GM23338 (cell line): ENCODE measurements at regions not wholly inside any gene's neighbourhood (a gene's known extent, or its start where the extent isn't known, plus 50 kb on each side); places are given as distances from the start of the nearest gene placed in this dataset.

ENCODE experiments used
- EZH2 ChIP-seq: fragments of 200-600 bp; sonication (generic); IDR thresholded peaks from one replicate; pipeline ENCODE4 v1.8.0; 2017; ENCODE audit warnings: antibody characterized with exemption, mild to moderate bottlenecking, low read depth; ENCODE audit not compliant: unreplicated experiment
- EZH2phosphoT487 ChIP-seq: fragments of 200-600 bp; sonication (generic); IDR thresholded peaks from one replicate; pipeline ENCODE4 v1.8.1; 2018; ENCODE audit warnings: antibody characterized with exemption; ENCODE audit not compliant: unreplicated experiment
- POLR2AphosphoS5 ChIP-seq: IDR thresholded peaks from 2 replicates; pipeline ENCODE4 v1.6.1; 2016; ENCODE audit warnings: antibody characterized with exemption, low read depth
- TF ChIP-seq, protein P1 (sequence below): IDR thresholded peaks from one replicate; pipeline ENCODE4 v1.6.1; 2018; ENCODE audit warnings: antibody characterized with exemption; ENCODE audit not compliant: unreplicated experiment
- TF ChIP-seq, protein P2 (sequence below), 2 experiments: fragments of 200-600 bp in 1 of 2; sonication (generic) in 1 of 2; conservative IDR thresholded peaks; 2 replicates each; pipeline versions ENCODE4 v1.5.1 to v1.6.1; 2016 to 2017; ENCODE audit warnings: antibody characterized with exemption in 2 of 2, low read depth in 2 of 2, mild to moderate bottlenecking in 2 of 2, moderate library complexity in 1 of 2

DNA sequence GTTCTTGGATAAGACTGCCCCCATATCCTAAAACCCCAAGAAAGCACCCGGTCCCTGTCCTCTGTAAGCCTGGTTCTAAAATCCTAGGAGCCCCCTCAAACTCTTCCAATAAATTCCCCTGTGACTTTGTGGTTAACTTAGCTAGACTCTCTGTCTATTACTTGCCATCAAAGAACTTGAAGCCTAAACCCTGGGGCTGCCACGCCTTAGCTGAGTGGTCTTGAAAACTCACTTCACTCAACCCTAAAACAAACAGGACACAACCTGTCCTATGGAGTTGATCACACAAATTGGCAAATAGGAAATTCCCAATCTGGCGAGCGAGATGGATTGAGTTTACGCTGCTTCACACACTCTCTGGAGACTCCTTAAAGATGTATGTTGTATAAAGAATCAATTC, 191.4 kb upstream of the SVIL start:
- TF ChIP-seq, protein P1, sequence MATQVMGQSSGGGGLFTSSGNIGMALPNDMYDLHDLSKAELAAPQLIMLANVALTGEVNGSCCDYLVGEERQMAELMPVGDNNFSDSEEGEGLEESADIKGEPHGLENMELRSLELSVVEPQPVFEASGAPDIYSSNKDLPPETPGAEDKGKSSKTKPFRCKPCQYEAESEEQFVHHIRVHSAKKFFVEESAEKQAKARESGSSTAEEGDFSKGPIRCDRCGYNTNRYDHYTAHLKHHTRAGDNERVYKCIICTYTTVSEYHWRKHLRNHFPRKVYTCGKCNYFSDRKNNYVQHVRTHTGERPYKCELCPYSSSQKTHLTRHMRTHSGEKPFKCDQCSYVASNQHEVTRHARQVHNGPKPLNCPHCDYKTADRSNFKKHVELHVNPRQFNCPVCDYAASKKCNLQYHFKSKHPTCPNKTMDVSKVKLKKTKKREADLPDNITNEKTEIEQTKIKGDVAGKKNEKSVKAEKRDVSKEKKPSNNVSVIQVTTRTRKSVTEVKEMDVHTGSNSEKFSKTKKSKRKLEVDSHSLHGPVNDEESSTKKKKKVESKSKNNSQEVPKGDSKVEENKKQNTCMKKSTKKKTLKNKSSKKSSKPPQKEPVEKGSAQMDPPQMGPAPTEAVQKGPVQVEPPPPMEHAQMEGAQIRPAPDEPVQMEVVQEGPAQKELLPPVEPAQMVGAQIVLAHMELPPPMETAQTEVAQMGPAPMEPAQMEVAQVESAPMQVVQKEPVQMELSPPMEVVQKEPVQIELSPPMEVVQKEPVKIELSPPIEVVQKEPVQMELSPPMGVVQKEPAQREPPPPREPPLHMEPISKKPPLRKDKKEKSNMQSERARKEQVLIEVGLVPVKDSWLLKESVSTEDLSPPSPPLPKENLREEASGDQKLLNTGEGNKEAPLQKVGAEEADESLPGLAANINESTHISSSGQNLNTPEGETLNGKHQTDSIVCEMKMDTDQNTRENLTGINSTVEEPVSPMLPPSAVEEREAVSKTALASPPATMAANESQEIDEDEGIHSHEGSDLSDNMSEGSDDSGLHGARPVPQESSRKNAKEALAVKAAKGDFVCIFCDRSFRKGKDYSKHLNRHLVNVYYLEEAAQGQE: no peak
- TF ChIP-seq, protein P2, sequence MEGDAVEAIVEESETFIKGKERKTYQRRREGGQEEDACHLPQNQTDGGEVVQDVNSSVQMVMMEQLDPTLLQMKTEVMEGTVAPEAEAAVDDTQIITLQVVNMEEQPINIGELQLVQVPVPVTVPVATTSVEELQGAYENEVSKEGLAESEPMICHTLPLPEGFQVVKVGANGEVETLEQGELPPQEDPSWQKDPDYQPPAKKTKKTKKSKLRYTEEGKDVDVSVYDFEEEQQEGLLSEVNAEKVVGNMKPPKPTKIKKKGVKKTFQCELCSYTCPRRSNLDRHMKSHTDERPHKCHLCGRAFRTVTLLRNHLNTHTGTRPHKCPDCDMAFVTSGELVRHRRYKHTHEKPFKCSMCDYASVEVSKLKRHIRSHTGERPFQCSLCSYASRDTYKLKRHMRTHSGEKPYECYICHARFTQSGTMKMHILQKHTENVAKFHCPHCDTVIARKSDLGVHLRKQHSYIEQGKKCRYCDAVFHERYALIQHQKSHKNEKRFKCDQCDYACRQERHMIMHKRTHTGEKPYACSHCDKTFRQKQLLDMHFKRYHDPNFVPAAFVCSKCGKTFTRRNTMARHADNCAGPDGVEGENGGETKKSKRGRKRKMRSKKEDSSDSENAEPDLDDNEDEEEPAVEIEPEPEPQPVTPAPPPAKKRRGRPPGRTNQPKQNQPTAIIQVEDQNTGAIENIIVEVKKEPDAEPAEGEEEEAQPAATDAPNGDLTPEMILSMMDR (conservative IDR thresholded peaks at IDR 0.05; ENCODE audit: low read depth in 2 of 2): no peak
- TF ChIP-seq EZH2phosphoT487 (no peak), EZH2 (no peak), POLR2AphosphoS5 (no peak)
